ENCODE measurements at regions not wholly inside any gene's neighbourhood (a gene's known extent, or its start where the extent isn't known, plus 50 kb on each side); places are given as distances from the start of the nearest gene placed in this dataset.
"Not testable (repeated sequence)": the region's sequence is repeated elsewhere in the genome, so short reads cannot be mapped to it uniquely, and the experiment has no call there.

DNA sequence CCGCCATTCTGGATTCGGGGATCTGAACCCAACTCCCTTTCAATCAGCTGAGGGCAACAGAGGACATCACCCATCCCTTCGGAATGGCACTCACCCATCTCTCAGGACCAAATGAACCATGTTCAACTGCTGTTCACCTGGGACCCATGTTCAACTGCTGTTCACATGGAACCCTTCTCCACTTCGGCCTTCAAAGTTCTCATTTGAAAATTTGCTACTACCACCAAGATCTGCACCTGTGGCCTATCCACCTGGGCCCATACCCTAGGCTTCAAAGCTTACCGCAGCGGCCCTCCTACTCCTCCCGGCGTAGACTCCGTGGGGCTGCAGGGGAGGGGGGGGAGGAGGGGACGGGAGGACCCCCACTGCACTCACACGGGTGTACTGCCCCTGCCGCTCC is 119.2 kb upstream of the ANKRD30BL start:
- no peak overlapping the region for H3K9ac ChIP-seq (ENCODE audit: low read depth, low read length)
- H3K36me3 ChIP-seq (ENCODE audit: insufficient read depth, low read length) = no peaks in the 10 kb centered on the region
- H3K9me3 ChIP-seq (ENCODE audit: control insufficient read depth, insufficient read depth, low read length) = no peaks in the 10 kb centered on the region; the same call in 1 of the 2 replicates
- no peaks in the 10 kb centered on the region for H3K4me1 ChIP-seq (ENCODE audit: insufficient read depth, low read length)

DNA sequence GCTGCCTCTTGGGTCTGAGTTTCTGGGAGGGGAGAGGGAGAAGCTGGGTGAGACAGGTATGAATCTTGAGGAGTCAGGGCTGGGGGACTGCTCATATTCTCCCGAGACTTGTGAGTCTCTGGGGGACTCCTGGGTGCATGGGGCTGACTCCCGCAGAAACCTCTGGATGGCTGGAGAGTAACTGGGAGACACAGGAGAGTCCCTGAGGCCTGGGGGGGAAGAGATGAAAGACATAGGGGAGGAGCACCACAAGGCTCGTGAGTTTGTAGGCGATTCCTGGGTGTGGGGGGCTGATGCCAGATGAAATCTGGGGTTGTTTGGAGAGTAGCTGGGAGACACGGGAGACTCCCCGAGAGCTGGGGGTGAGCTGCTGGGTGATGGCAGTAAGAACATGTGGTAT is 120.4 kb upstream of the ANKRD30BL start:
- H3K4me1 ChIP-seq (ENCODE audit: insufficient read depth, low read length); H3K36me3 ChIP-seq (ENCODE audit: insufficient read depth, low read length); H3K9ac ChIP-seq (ENCODE audit: low read depth, low read length); H3K9me3 ChIP-seq (ENCODE audit: control insufficient read depth, insufficient read depth, low read length): not testable (repeated sequence)

DNA sequence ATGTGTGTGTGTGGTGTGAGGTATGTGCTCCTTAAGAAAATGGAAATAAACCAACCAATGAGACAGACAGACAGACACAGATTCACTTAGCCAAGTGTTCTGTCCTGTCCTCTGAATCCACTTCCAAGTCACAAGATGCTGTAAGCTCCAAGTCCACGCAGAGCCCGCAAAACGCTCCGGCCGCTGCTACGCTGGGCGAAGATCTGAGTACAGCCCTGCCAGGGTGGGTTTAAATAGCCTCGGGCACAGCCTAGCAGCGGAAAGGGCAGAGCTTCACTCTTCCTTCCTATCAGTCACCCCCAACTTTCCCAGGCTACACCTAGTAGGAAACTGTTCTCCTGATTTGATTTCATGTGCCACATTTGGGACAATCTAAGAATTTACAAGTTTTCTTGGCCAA is 121.2 kb upstream of the ANKRD30BL start:
- Histone ChIP-seq H3K9me3 (ENCODE audit: control insufficient read depth, insufficient read depth, low read length) (no peaks in the 10 kb centered on the region), H3K4me1 (ENCODE audit: insufficient read depth, low read length) (no peaks in the 10 kb centered on the region), H3K9ac (ENCODE audit: low read depth, low read length) (no peak overlapping the region), H3K36me3 (ENCODE audit: insufficient read depth, low read length) (no peaks in the 10 kb centered on the region)

DNA sequence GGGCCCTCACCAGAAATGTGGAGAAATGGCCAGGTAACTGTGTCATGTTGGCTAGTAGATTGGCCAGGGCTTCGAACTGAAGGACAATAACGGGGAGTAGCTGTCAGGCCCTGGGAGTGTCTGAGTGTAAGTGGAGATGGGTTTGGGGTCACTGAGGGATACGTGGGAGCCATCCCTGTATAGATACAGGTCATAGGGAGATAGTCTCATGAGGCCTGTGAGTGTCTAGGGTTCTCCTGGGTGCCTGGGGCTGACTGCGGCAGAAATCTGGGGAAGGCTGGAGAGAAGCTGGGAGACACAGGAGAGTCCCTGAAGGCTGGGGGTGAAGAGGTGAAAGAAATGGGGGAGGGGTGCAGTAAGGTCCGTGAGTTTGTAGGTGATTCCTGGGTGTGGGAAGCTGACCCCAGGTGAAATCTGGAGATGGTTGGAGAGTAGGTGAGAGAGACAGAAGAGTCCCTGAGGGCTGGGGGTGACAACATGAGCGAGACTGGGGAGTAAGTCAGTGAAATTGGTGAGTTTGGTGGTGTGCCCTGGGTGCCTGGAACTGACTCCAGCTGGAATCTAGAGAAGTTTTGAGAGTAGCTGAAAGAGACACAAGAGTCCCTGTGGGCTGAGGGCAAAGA is 124.6 kb upstream of the ANKRD30BL start:
- not testable (repeated sequence) for H3K9ac ChIP-seq (ENCODE audit: low read depth, low read length); H3K9me3 ChIP-seq (ENCODE audit: control insufficient read depth, insufficient read depth, low read length); H3K4me1 ChIP-seq (ENCODE audit: insufficient read depth, low read length); H3K36me3 ChIP-seq (ENCODE audit: insufficient read depth, low read length)

DNA sequence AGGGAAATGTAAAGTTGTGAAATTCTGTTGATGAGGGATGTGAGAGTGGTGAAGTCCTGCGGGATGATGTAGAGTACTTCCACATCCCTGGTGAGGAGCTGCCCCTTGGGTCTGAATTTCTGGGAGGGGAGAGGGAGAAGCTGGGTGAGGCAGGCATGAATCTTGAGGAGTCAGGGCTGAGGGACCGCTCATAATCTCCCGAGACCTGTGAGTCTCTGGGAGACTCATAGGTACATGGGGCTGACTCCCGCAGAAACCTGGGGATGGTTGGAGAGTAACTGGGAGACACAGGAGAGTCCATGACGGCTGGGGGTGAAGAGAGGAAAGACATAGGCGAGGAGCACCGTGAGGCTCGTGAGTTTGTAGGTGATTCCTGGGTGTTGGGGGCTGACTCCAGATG is 126.2 kb upstream of the ANKRD30BL start:
- H3K36me3 ChIP-seq (ENCODE audit: insufficient read depth, low read length); H3K9me3 ChIP-seq (ENCODE audit: control insufficient read depth, insufficient read depth, low read length); H3K4me1 ChIP-seq (ENCODE audit: insufficient read depth, low read length); H3K9ac ChIP-seq (ENCODE audit: low read depth, low read length): not testable (repeated sequence)

DNA sequence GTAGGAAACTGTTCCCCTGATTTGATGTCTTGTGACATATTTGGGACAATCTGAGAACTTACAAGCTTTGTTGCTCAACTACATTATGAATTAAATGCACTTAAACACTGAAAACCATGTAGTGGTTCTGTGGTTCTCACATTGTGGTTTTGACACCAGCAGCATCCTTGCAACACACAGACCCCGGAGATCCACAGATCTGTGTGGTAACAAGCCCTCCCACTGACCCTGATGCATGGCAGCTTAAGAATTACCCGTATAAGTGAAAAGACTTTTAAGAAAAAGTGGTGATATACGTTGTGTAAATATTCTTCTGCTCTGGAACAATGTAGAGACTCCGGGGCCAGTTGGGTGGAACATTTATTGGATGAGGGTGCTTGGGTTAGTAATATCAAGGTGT is 127.4 kb upstream of the ANKRD30BL start:
- not testable (repeated sequence) for H3K9me3 ChIP-seq (ENCODE audit: control insufficient read depth, insufficient read depth, low read length); H3K9ac ChIP-seq (ENCODE audit: low read depth, low read length); H3K36me3 ChIP-seq (ENCODE audit: insufficient read depth, low read length); H3K4me1 ChIP-seq (ENCODE audit: insufficient read depth, low read length)

DNA sequence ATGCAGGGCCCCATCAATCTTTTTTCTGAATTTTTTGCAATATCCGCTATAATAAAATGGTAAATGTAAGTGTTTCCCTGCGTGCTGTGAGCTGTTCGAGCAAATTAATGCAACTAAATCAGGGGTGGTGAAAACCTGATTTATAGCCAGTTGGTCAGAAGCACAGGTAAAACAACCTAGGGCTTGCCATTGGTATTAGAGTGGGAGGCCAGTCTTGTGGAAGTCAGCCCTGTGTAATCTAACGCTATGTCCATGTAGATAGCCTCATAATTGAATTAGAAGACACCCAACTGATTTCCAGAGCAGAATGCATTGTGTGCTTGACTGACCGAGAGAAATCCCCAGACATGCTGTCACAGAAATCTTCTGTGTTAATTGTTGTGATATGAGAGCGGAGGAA is 126.8 kb upstream of the GPR39 start:
- H3K36me3 ChIP-seq (ENCODE audit: insufficient read depth, low read length); H3K9ac ChIP-seq (ENCODE audit: low read depth, low read length); H3K9me3 ChIP-seq (ENCODE audit: control insufficient read depth, insufficient read depth, low read length); H3K4me1 ChIP-seq (ENCODE audit: insufficient read depth, low read length): not testable (repeated sequence)

DNA sequence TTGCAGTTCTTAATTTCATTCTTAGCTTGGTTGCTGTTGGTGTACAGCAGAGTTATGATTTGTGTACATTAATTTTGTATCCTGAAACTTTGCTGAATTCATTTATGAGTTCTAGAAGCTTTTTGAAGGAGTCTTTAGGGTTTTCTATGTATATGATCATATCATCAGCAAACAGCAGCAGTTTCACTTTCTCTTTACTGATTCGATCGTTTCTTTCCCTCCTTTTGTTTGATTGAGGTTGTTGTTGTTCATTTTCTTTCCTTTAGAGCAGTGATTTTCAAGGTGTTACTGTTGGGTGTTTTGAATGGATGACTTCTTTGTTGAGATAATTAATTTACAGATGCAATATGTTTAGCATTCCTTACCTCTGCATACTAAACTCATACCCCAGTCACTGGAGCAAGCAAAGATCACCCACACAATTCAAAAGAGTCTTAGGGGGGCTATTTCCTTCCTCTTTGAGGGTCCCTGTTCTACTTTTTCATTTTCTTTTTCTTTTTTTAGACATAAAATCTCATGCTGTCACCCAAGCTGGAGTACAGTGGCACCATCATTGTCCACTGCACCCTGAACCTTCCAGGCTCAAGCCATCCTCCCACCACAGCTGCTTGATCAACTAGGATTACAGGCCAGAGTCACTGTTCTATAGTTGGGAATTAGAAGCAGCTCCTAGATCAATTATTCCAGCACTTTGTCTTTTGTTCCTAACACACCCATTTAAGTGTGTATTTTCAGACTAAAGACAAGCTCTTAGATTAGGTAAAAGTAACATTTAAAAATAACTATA is 115.8 kb upstream of the GPR39 start:
- H3K36me3 ChIP-seq (ENCODE audit: insufficient read depth, low read length); H3K4me1 ChIP-seq (ENCODE audit: insufficient read depth, low read length); H3K9ac ChIP-seq (ENCODE audit: low read depth, low read length): not testable (repeated sequence)

DNA sequence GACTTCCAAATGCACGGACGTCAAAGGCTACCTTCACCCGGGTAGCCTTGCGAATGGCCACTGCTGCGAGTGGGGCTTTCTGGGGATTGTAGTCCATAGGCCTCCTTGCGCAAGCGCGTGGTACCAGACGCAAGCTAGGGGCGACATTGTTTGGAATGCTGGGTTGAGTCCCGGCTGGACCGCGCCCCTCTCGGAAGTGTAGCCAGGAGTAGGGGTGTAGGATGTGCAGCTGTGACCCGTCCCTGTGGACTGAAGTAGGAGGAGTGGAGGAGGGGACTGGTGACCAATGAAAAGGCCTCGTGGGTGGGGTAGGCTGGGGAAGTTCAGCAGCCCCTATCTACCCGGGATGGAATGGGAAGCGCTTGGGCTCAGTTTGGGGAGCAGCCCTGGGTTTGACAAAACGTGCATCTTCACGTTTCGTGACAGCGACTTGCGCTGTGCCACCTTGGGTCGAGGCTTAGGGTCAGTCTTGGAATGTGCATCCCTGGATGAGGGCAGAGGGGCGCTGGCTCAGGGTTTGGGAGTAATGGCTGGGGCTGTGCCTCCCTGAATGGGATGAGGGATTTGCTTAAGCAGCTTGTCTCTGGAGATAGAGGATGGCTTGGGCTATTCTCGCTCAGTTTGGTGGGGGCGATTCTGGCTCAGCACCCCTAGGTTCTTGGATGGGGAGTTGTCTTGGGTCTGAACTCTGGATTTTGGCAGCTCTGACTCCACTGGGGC is 111.8 kb upstream of the GPR39 start:
- H3K4me1 ChIP-seq (ENCODE audit: insufficient read depth, low read length); H3K9me3 ChIP-seq (ENCODE audit: control insufficient read depth, insufficient read depth, low read length); H3K36me3 ChIP-seq (ENCODE audit: insufficient read depth, low read length): not testable (repeated sequence)
- H3K9ac ChIP-seq (ENCODE audit: low read depth, low read length) = peak overlapping the region; percentile 49; the same call in 1 of the 2 replicates

More for the DNA sequence above, 115.8 kb upstream of the GPR39 start:
- not testable (repeated sequence) for H3K9me3 ChIP-seq (ENCODE audit: control insufficient read depth, insufficient read depth, low read length)

DNA sequence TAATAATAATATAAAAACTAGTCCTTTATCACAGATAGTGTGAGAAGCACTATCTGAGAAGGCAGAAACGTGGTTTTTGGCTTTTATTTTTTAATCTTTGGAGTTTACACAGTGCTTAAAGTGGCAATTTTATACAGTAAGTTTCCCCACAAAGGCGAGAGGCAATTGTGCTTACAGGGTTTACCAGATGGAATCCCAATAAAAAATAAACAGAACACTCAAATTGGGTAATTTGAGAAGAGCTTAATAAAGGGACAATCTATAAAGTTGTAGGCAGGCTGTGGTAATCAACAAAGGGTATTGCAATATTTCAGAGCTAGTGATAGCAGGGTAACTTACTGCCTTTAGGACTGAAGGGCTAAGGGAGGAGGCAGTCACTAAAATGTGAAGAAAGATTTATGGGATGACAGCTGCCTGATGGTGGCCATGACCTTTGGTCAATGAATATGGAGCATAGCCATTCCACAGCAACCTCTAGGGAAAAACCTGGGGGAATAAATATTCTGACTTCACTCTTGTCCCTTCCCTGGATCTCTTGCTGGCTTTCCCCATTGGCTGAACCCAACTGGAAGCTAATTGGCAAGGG is 108.9 kb upstream of the GPR39 start:
- H3K36me3 ChIP-seq (ENCODE audit: insufficient read depth, low read length); H3K4me1 ChIP-seq (ENCODE audit: insufficient read depth, low read length); H3K9me3 ChIP-seq (ENCODE audit: control insufficient read depth, insufficient read depth, low read length); H3K9ac ChIP-seq (ENCODE audit: low read depth, low read length): not testable (repeated sequence)

DNA sequence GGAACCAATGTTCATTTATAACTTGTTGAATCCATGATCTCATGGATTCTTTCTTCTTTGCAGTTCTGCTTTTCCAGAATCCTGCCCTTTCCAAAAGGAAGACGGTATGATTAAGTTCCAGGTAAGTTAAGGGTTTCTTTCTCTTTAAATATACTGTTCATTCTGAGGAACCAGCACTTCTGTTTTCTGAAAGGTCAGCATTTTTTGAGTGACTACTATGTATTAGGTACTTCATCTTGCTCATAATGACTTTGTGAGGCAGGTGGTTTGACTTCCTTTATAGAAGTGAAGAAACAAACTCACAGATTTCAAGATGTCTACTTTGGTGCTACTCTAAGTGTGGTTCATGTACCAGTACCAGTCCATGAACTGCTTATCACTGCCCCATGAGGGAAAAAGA is 107.4 kb upstream of the GPR39 start:
- H3K36me3 ChIP-seq (ENCODE audit: insufficient read depth, low read length); H3K9me3 ChIP-seq (ENCODE audit: control insufficient read depth, insufficient read depth, low read length); H3K9ac ChIP-seq (ENCODE audit: low read depth, low read length); H3K4me1 ChIP-seq (ENCODE audit: insufficient read depth, low read length): not testable (repeated sequence)

DNA sequence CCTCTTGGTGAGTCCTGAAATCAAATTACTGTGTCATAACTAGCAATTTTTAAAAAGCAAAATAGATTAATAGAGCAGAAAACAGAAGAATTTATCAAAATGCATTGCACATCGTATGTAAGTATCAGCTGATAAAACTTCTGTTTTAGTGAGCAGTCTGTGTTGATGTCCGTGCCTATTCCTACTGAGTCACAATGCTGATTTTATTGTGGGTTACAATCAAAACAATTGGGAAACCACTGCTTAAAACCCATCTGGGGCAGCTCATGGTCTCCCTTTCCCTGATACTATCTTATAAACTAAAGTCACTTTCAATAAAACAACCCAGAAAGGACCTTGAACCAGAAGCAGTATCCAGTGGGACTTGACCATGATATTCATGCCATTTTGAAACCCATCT is 101.1 kb upstream of the GPR39 start:
- not testable (repeated sequence) for H3K36me3 ChIP-seq (ENCODE audit: insufficient read depth, low read length); H3K9me3 ChIP-seq (ENCODE audit: control insufficient read depth, insufficient read depth, low read length); H3K4me1 ChIP-seq (ENCODE audit: insufficient read depth, low read length); H3K9ac ChIP-seq (ENCODE audit: low read depth, low read length)

DNA sequence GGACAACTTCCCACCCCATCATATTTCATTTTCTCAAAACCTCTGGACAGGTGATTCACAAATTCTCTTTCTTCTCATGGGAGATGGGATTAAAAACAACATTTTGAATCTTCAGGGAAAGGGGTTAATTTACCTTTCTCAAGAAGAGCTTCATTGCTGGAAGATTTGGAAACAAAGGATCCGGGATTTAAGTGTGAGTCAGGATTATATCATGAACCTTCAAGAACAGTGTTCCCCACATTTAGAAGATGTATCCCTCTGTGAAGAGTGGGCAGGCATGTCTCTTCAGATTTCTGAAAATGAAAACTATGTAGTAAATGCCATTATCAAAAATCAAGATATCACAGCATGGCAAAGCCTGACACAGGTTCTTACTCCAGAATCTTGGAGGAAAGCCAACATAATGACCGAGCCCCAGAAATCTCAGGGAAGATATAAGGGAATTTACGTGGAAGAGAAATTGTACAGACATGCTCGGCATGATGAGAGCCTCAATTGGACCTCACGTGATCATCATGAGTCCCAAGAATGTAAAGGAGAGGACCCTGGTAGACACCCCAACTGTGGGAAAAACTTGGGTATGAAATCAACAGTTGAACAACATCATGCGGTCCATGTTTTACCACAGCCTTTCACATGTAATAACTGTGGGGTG is 99.5 kb upstream of the GPR39 start:
- H3K36me3 ChIP-seq (ENCODE audit: insufficient read depth, low read length); H3K4me1 ChIP-seq (ENCODE audit: insufficient read depth, low read length); H3K9me3 ChIP-seq (ENCODE audit: control insufficient read depth, insufficient read depth, low read length); H3K9ac ChIP-seq (ENCODE audit: low read depth, low read length): not testable (repeated sequence)

DNA sequence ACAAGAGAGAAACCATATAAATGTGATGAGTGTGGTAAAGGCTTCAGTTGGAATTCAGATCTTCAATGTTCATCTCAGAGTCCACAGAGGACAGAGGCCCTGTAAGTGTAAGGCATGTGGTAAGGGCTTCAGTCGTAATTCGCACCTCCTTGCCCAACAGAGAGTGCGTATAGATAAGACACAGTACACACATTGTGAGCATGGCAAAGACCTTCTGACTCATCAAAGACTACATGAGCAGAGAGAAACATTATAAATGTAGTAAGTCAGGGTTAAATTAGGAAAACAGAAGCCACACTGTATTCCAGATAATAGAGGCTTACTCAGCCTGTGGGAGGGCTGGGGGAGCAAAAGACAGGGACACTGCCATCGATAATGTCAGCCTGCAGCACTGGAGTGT is 98.1 kb upstream of the GPR39 start:
- H3K4me1 ChIP-seq (ENCODE audit: insufficient read depth, low read length) = not testable (repeated sequence)

More for the DNA sequence above, 98.1 kb upstream of the GPR39 start:
- H3K36me3 ChIP-seq (ENCODE audit: insufficient read depth, low read length); H3K9ac ChIP-seq (ENCODE audit: low read depth, low read length); H3K9me3 ChIP-seq (ENCODE audit: control insufficient read depth, insufficient read depth, low read length): not testable (repeated sequence)

Data from ES-I3 (cell line).